MM.1S (cell line): ENCODE measurements at regions not wholly inside any gene's neighbourhood (a gene's known extent, or its start where the extent isn't known, plus 50 kb on each side); places are given as distances from the start of the nearest gene placed in this dataset.

Source experiments
- CTCF ChIP-seq: fragments of 300-600 bp; sonication (generic); IDR thresholded peaks from 2 replicates; pipeline ENCODE4 v1.5.1; 2016; ENCODE audit warnings: antibody characterized with exemption, low read length, mixed read lengths
- EZH2 ChIP-seq: fragments of 300-600 bp; sonication (generic); optimal IDR thresholded peaks from 2 replicates; pipeline ENCODE3; 2017; ENCODE audit warnings: low read depth, mild to moderate bottlenecking, antibody characterized with exemption, low read length, mixed read lengths

GRCh38 chr1:221099747-221100595, 220.7 kb downstream of the HLX start:
- TF ChIP-seq EZH2 = no peak
- no peak for TF ChIP-seq CTCF
